Spinal cord (tissue), 9 donors: ENCODE measurements at regions not wholly inside any gene's neighbourhood (a gene's known extent, or its start where the extent isn't known, plus 50 kb on each side); places are given as distances from the start of the nearest gene placed in this dataset.
A peak's percentile ranks its signal among the peaks of the same experiment; 100 is the strongest.
"Not testable (repeated sequence)": the region's sequence is repeated elsewhere in the genome, so short reads cannot be mapped to it uniquely, and the experiment has no call there.

Experiments used
- DNase-seq, 6 donors: peaks; one replicate each; pipeline versions ENCODE4 v3.0.0 to v3.0.0-alpha.2; 2013 to 2015; ENCODE audit warnings: low spot score in 6 of 6, low read depth in 4 of 6
- H3K27ac ChIP-seq: one replicate; pipeline ENCODE4 v1.5.1; 2013; ENCODE audit warnings: low read depth, low read length, control low read depth
- H3K27me3 ChIP-seq: one replicate; pipeline ENCODE4 v1.6.1; 2013; ENCODE audit warnings: low read length; ENCODE audit not compliant: control insufficient read depth, insufficient read depth
- H3K36me3 ChIP-seq: one replicate; pipeline ENCODE4 v1.6.1; 2013; ENCODE audit warnings: low read length; ENCODE audit not compliant: control insufficient read depth, insufficient read depth
- H3K4me1 ChIP-seq: one replicate; pipeline ENCODE4 v1.6.1; 2013; ENCODE audit warnings: low read length; ENCODE audit not compliant: control insufficient read depth, insufficient read depth
- H3K4me3 ChIP-seq: one replicate; pipeline ENCODE4 v1.5.1; 2013; ENCODE audit warnings: low read depth, low read length, control low read depth
- H3K9me3 ChIP-seq: one replicate; pipeline ENCODE4 v1.6.1; 2013; ENCODE audit warnings: low read length; ENCODE audit not compliant: control insufficient read depth, insufficient read depth
- whole genome bisulfite sequencing: methylation state at CpG from one replicate; pipeline ENCODE4 v1.1.5; 2013; ENCODE audit warnings: missing lambda C conversion rate; ENCODE audit not compliant: insufficient coverage; 5-methylcytosine and 5-hydroxymethylcytosine counted together
- donor health status: healthy.

DNA sequence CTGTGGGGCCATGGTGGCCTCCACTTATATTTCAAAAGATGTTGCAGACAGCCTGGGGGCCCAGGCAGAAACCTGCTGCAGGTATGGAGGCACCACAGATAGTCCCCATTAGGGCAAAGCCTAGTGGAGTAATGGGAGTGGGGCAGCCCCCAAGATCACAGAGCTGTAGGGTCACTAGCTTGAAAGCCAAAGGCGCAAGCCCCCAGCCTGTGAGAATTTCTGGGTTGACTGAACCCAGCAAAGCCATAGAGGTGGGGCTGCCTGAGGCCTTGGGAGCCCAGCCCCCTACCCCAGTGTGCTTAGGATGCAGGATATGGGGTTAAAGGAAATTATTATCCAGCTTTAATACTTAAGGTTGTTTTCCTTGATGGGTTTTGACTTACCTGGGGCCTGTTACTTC lies 165.3 kb upstream of the FBN2 start:
- no CpG with 5 or more reads among the region's 1 CpG for WGBS
- Histone ChIP-seq H3K36me3 (no peaks in the 10 kb centered on the region), H3K4me3 (no peak overlapping the region), H3K27me3 (no peaks in the 10 kb centered on the region), H3K27ac (no peak overlapping the region), H3K4me1 (no peaks in the 10 kb centered on the region), H3K9me3 (no peaks in the 10 kb centered on the region)
- DNase-seq: no peak

GRCh38 chr5:128706269-128706668 lies 168.2 kb upstream of the FBN2 start:
- no peaks in the 10 kb centered on the region for H3K36me3 ChIP-seq
- H3K4me1 ChIP-seq: no peaks in the 10 kb centered on the region
- H3K4me3 ChIP-seq: no peak overlapping the region
- H3K27me3 ChIP-seq: no peaks in the 10 kb centered on the region
- WGBS: 92% methylated on average over 1 of the region's 1 CpG
- no peaks in the 10 kb centered on the region for H3K9me3 ChIP-seq
- H3K27ac ChIP-seq: no peak overlapping the region
- DNase-seq: no peak

GRCh38 chr5:128708841-128709240 lies 170.8 kb upstream of the FBN2 start:
- Histone ChIP-seq H3K36me3 (no peaks in the 10 kb centered on the region), H3K4me3 (no peak overlapping the region), H3K4me1 (no peaks in the 10 kb centered on the region), H3K9me3 (no peaks in the 10 kb centered on the region), H3K27ac (no peak overlapping the region), H3K27me3 (no peaks in the 10 kb centered on the region)
- no peak for DNase-seq
- WGBS: no CpG with 5 or more reads among the region's 1 CpG

DNA sequence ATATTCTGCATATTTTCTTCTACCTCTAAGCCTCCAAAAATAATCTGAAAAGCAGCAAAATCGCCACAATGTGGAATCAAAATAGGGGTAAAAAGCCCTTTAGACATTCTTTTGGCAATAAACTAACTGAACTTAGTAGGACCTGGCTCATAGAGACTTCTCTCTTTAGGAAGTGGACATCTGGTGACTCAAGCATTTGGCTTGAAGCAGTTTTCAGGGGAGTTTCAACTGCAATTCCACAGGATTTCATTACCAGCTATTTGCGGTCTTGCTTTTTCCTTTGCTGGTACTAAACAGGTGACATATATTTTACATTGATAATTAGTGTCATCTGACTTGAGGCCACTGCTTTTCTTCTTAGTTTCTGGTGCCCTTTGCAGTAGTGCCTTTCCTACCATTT lies 173.2 kb upstream of the FBN2 start:
- DNase-seq: no peak
- H3K27me3 ChIP-seq: no peaks in the 10 kb centered on the region
- WGBS: no CpG with 5 or more reads among the region's 2 CpGs
- no peaks in the 10 kb centered on the region for H3K36me3 ChIP-seq
- no peak overlapping the region for H3K27ac ChIP-seq
- H3K4me3 ChIP-seq: no peak overlapping the region
- no peaks in the 10 kb centered on the region for H3K9me3 ChIP-seq
- H3K4me1 ChIP-seq: no peaks in the 10 kb centered on the region

DNA sequence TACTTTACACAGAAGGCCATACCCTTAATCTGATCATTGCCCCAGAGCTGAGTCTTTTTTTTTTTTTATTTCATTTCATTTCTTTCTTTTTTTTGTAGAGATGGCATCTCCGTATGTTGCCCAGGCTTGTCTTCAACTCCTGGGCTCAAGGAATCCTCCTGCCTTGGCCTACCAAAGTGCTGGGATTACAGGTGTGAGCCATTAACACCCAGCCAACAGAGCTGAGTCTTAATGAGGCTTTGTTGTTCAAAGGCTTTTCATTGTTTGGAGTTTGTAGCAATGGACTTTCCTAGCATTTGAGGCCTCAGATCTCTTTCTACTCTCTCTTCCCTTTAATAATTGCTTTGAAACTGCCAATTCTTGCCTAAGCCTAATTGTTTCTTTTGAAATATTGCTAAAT lies 176.5 kb upstream of the FBN2 start:
- no peaks in the 10 kb centered on the region for H3K4me1 ChIP-seq
- no peaks in the 10 kb centered on the region for H3K36me3 ChIP-seq
- no peaks in the 10 kb centered on the region for H3K27me3 ChIP-seq
- H3K4me3 ChIP-seq: no peak overlapping the region
- H3K27ac ChIP-seq: no peak overlapping the region
- no CpG with 5 or more reads among the region's 1 CpG for WGBS
- no peak for DNase-seq
- H3K9me3 ChIP-seq: no peaks in the 10 kb centered on the region

- Histone ChIP-seq H3K36me3 (no peaks in the 10 kb centered on the region), H3K4me1 (no peaks in the 10 kb centered on the region), H3K4me3 (no peak overlapping the region), H3K27ac (no peak overlapping the region), H3K9me3 (no peaks in the 10 kb centered on the region), H3K27me3 (no peaks in the 10 kb centered on the region)
- no peak for DNase-seq
- no CpG with 5 or more reads among the region's 1 CpG for WGBS
Observed at GRCh38 chr5:128722551-128722950, 184.5 kb upstream of the FBN2 start.

DNA sequence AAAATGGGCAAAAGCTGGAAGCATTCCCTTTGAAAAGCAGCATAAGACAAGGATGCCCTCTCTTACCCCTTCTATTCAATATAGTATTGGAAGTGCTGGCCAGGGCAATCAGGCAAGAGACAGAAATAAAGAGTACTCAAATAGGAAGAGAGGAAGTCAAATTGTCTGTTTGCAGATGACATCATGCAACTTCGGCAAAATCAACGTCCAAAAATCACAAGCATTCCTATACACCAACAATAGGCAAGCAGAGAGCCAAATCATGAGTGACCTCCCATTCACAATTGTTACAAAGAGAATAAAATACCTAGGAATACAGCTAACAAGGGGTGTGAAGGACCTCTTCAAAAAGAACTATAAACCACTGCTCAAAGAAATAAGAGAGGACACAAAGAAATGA lies 192.0 kb upstream of the FBN2 start:
- H3K4me1 ChIP-seq, H3K9me3 ChIP-seq, H3K36me3 ChIP-seq, H3K27ac ChIP-seq, H3K27me3 ChIP-seq, DNase-seq, H3K4me3 ChIP-seq: not testable (repeated sequence)
- 100% methylated on average over 2 of the region's 2 CpGs for WGBS

GRCh38 chr5:128735656-128736055 lies 197.6 kb upstream of the FBN2 start:
- 80% methylated on average over 1 of the region's 4 CpGs for WGBS
- not testable (repeated sequence) for DNase-seq, H3K27ac ChIP-seq

GRCh38 chr5:128736553-128736952 lies 198.5 kb upstream of the FBN2 start:
- Histone ChIP-seq H3K4me1 (no peaks in the 10 kb centered on the region), H3K9me3 (no peaks in the 10 kb centered on the region), H3K27ac (peak overlapping the region; percentile 67), H3K36me3 (no peaks in the 10 kb centered on the region), H3K27me3 (no peaks in the 10 kb centered on the region), H3K4me3 (no peak overlapping the region)
- DNase-seq: peak in 3 of 6 donors; percentile 18 to 76 (median 20)
- 80% methylated on average over 1 of the region's 1 CpG for WGBS

More at GRCh38 chr5:128735656-128736055, 197.6 kb upstream of the FBN2 start:
- H3K27me3 ChIP-seq, H3K9me3 ChIP-seq, H3K36me3 ChIP-seq, H3K4me3 ChIP-seq, H3K4me1 ChIP-seq: not testable (repeated sequence)

GRCh38 chr5:128749136-128749898 lies 211.3 kb upstream of the FBN2 start:
- H3K36me3 ChIP-seq: no peaks in the 10 kb centered on the region
- H3K9me3 ChIP-seq: no peaks in the 10 kb centered on the region
- no peaks in the 10 kb centered on the region for H3K27me3 ChIP-seq
- no peaks in the 10 kb centered on the region for H3K4me1 ChIP-seq
- WGBS: 61% methylated on average over 8 of the region's 11 CpGs
- DNase-seq: peak in 1 of 6 donors; percentile 39
- H3K4me3 ChIP-seq: no peak overlapping the region
- peak overlapping the region; percentile 71 for H3K27ac ChIP-seq
